Amniotic epithelial cell (primary cell): ENCODE measurements at regions not wholly inside any gene's neighbourhood (a gene's known extent, or its start where the extent isn't known, plus 50 kb on each side); places are given as distances from the start of the nearest gene placed in this dataset.

Experiments used
- DNase-seq: peaks from one replicate; pipeline ENCODE4 v3.0.0-alpha.2; 2010; ENCODE audit warnings: low read depth

DNA sequence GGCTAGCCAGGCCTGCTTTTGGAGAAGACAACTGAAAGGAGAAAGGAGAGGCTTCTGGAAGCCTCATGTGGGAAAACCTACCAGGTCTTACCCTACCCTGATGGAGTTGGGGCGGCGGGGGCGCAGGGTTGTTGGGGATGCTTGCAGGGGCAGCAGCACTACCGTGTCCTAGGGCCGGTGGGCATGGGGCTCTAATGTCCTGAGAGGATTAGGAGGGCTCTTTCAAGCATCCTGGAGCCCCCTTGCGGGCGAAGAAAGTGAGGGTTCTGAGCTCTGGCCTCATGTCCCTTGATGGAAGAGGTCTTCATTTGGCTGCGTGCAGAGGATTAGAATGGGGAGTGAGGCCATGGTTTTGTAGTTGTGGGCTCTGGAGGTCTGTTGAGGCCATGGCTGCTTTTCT, 86.9 kb upstream of the PITX1 start:
- DNase-seq = no peak

DNA sequence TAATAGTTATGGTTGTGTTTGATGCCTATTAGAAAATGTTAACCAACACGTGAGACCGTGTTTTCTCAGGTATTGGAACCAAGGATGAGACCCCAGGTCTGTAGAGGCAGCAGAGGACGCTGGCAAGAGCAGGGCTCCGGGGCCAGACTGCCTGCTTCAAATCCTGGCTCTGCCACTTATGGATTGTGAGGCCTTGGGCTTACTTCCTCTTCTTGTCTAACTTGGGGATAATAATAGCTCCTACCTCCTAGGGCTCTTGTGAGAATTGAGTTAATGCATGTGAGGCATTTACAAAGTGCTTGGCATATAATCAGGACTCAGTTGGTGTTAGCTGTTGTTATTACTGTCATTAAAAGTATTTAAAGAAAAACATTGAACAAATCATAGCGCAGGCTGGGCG, 85.5 kb upstream of the PITX1 start:
- DNase-seq = no peak

DNA sequence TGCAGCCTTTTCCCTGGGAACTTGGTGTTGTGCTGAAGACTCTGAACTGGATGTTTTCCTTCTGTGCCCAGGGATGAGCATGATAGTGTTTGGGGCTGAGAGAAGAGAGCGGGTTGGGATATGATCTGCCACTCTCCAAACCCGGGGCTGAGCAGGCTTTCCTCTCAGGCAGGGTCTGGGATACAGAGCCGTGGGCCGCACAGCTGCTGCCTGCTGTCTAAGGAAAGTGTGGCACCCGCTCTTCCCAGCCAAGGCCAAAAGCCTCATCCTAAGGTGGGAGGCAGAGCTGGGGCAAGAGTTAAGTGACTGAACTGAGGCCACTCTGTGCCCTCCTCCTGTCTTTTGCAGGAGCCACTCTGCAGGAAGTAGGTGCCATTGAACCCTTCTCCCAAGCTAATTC, 83.6 kb upstream of the PITX1 start:
- DNase-seq = no peak

DNA sequence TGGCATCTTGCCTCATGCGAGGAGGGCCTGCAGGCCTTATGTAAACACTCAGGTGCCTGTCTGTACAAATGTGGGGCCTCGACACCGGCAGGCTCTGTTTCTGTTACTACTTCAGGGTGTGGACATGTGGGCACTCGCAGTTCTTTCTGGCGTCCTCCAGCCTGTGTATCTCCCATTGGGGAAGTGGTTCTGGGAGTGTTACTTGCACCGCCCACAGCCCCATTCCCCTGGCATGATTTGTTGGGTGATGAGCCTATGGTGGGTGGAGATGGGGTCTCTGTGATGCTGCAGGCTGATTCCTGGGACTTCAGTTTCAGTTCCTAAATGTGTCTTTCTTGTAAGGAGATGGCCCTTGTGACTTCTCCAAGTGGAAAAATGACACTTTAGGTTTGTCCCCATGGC, 82.1 kb upstream of the PITX1 start:
- DNase-seq = no peak

DNA sequence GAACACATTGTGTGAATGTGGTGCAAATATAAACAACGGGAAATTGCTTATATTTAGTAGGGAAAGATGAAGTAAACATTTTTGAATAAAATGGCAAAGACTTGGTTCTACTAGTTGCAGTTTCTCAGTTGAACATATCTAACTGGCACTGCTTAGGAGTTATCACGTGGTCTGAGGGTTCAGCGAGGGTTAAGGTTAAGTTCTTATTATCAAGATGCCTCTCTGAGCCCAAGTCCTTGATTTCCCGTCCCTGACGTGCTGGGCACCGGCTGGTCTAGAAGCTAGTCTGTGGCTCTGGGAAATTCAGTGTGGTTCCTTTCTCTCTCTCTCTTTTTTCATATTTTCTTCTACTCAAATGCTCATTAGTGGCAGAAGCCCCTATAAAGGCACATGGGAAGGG, 81.6 kb upstream of the PITX1 start:
- DNase-seq = no peak

DNA sequence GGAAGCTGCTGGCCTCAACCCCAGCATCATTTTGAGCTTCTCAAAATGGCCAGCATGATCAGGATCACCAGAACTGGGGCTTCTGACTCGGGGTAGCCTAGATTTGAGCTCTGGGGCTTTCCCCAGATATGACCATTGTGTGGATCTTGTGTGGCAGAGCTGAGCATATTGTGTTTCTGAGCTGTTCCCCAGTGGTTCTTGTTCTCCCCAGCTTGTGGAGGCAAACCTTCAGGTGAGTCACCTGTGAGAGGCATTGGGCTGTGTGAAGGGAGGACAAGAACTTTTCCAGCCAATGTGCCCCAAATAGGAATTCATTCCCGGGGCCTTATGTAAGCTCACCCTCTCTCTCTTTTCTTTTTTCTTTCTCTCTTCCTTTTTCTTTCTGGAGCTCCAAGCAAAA, 80.7 kb upstream of the PITX1 start:
- DNase-seq = no peak

DNA sequence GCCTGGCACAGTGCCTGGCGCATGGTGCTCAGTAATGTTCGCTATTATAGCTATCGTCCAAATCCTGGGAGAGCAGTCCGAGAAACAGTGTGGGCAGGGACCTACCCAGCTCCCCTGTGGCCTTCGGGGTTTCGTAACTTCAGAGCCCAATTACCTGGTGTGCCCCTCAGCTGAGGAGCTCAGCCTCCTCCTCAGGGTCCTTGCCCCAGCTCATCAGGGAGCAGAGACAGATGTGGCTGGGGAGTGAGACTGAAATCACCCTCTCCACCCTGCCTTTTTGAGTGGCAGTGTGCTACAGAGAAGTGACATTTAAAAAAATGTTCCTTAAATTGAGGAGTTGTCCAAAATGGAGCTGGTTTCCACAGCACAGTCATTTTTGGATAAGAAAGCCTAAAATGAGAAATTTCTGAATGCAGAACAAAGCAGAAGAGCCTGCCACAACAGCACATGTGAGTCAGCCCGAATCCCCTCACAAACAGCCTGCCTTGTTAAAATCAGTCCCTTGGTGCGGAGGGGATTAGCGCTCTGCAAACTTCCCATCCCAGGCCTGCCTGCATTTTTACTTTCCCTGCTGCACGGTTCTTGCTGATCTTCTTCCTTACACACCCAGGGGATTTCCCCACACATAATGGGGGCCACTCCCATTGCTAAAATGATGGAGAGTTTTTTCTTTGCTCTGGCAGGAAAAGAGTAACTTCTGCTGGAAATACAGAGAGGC, 78.1 kb upstream of the PITX1 start:
- DNase-seq = no peak

- no peak for DNase-seq
Observed at GRCh38 chr5:135110785-135111596, 77.0 kb upstream of the PITX1 start.

GRCh38 chr5:135108992-135109391, 75.0 kb upstream of the PITX1 start:
- DNase-seq = no peak

DNA sequence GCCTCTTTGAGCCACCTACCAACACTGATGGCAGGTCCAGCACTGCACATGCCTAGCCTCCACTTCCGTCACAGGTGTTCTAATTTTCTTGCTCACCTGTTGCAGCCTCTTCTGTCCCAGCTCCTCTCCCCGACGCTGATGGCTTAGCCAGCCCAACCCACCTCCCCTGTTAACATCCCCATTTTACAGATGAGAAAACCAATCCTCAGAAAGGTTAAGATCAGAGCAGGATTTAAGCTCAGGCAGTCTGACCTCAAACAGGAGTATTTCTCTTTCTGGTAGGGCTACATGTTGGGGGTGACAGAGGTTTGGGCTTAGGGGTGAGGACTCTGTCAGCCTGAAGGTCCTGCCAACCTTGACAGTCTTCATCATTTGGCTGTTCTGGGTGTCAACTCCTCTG, 74.5 kb upstream of the PITX1 start:
- DNase-seq = no peak

- DNase-seq = no peak
Observed at GRCh38 chr5:135107986-135108385, 74.0 kb upstream of the PITX1 start.

- peak; percentile 36 for DNase-seq
Observed at GRCh38 chr5:135106610-135107471, 72.8 kb upstream of the PITX1 start.

GRCh38 chr5:135106136-135106535, 72.1 kb upstream of the PITX1 start:
- no peak for DNase-seq

DNA sequence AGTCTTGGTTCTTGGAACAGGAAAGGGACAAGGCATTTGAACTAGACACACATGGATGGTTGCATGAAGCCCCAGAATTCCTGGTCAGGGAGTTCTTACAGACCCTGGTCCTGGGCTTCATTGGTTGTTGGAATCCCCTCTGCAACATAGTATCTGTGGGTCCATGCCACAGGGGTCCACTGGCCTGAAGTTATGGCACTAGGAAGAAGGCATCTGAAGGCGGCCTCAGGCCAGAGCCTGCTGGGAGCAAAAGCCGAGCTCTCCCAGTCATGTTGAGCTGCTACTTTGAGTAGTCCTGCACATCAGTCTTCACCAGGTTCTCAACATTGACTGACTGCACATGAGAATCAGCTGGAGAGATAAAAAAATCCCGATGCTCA, 71.1 kb upstream of the PITX1 start:
- DNase-seq = no peak

DNA sequence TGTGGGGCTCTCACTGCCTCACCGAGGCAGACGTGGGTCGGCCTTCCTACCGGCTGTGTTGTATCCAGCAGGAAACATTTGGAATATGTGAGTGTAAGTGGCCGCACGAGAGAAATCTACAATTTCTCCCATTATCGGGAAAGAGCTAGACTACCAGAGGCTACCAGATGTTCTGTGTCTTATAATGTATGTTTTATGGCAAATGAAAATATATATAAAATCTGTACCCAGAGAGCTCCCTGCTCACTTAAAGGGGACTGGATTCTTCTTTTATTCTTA, 69.5 kb upstream of the PITX1 start:
- no peak for DNase-seq

GRCh38 chr5:135102716-135103574, 68.9 kb upstream of the PITX1 start:
- DNase-seq = no peak

DNA sequence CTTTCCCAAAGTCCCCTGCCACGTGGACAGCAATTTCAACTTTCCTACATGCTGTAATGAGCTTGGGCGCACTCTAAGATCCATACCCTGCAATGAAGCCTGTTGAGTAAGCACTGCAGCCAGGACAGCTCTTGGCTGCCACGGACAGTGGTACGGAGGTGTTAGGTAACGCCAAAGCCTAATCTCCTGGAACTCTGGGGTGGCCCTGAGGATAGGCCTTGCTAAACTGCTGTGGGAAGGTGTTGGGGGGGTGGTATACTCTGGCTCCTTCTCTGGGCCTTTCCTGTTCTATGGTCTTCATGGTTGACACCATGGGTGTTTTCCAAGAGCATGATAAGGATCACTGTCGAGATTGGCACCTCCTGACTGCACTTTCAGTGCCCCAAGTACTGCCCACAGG, 66.4 kb upstream of the PITX1 start:
- DNase-seq = no peak

DNA sequence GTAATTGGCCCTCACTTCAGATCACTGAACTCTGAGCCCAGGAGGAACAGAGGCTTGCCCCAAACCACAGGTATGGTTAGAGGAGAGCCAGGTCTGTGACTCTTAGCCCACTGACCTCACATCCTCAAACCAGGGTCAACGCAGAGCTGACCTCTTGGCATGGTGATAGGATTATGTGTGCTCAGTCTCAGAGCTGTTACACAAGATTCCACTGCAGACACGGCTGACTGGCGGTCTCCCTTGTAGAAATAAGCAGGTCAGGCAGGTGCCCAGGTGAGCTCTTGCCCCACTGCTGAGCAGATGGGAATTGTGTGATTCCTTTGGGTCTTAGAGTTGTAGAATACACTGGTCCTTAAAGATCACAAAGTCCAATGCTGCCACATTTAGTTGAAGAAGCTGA, 66.0 kb upstream of the PITX1 start:
- no peak for DNase-seq

DNA sequence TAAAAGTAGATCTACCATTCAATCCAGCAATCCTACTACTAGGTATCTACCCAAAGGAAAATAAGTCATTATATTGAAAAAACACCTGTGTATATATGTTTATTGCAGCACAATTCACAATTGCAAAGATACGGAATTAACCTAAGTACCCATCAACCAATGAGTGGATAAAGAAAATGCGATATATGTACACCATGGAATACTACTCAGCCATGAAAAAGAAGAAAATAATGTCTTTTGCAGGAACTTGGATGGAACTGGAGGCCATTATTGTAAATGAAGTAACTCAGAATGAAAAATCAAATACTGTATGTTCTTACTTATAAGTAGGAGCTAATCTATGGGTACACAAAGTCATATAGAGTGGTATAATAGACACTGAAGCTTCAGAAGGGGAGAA, 63.4 kb upstream of the PITX1 start:
- DNase-seq = no peak

GRCh38 chr5:135095871-135096270, 61.8 kb upstream of the PITX1 start:
- no peak for DNase-seq

DNA sequence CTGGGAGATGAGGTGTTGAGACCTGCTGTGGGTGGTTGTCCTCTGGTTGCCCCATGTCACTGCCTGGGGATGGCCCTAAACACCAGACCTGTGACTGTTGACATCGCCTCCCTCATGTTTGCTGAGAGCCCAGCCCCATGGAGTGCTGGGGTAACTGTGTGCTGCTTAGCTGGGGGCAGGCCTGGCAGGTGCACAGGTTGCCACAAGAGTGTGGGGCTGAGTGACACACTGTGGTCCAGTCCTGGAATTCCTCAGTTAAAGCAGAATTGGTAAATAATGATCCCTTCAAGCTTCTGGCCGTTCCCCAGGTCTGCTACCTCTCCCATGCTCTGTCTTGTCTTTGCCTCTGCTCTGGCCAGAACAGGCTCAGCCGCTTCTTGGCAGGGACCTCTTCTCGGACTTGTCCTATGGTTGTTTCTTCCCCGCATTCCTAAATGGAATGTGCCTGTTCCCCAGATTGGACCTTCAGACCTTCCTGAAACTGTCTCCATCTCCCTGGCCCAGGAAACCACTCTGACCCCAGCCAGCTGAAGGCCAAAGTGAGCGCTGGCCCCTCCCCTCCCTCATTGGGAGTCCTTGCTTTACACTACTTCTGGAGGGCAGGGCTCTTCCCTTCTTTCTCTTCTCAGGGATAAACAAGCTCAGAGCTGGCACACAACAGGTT, 61.2 kb upstream of the PITX1 start:
- DNase-seq = no peak
